Suppressor macrophage (primary cell): ENCODE measurements at regions not wholly inside any gene's neighbourhood (a gene's known extent, or its start where the extent isn't known, plus 50 kb on each side); places are given as distances from the start of the nearest gene placed in this dataset.
A peak's percentile ranks its signal among the peaks of the same experiment; 100 is the strongest.

Source experiments
- DNase-seq, 4 experiments: peaks; one replicate each; pipeline ENCODE4 v3.0.0-alpha.2; 2020 to 2022

- DNase-seq: no peak
Measured at GRCh38 chr12:114974333-114974732, 290.4 kb upstream of the TBX3 start.

GRCh38 chr12:114968727-114969126 is 284.8 kb upstream of the TBX3 start:
- DNase-seq: no peak

GRCh38 chr12:114967151-114967550 is 283.2 kb upstream of the TBX3 start:
- DNase-seq: no peak

GRCh38 chr12:114964841-114965240 is 280.9 kb upstream of the TBX3 start:
- DNase-seq: no peak

DNA sequence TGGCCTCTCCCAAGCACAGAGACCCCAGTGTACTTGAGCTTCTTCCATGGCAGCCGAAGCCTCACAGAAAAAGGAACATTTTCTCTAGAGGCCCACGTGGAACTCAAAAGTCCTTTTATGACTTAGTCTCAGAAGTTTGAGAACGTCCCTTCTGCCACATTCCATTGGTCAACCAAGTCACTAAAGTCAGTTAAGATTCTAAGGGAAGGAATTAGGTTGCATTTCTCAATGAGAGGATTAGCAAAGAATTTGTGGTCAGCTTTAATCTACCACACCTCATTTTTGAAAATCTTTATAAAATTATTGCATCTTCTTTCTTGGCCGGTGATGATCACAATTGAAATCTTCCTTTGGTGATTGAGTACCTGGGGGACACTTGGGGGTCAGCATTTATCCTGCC is 279.9 kb upstream of the TBX3 start:
- DNase-seq: no peak

DNA sequence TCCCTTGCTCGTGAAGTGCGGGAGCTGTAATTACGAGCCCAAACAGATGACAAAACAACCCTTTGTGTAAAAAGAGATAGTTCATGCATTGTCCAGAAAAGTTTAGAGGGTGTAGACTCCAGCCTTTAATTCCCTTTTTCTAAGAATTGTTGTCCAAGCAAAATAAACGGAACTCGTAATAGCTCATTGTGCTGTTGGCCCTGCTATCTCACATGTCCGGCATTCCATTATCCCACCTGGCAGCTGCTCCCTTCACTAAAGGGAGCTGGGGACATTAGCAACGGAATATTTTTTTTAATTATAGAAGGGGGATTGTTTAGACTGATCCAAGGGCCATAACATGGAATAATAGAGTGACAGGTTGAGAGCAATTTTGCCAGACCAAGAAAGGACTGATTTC is 277.5 kb upstream of the TBX3 start:
- DNase-seq: no peak

DNA sequence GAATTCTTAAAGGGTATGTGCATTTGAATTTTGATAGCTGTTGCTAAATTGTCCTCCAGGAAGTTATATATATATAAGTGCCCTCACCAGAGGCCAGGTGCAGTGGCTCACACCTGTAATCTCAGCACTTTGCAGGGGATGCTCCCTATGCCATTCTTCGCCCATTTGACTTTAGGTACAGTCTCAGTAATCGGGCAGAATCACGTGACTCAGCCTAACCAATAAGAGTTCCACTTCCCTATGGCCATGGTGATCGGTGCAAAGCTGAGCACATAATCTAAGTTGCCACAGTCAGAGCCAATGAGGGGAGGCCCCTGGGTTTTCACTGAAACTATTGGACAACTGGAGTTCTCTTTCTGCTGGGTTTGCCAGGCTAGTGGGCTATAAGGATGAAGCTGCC is 274.6 kb upstream of the TBX3 start:
- DNase-seq: no peak

DNA sequence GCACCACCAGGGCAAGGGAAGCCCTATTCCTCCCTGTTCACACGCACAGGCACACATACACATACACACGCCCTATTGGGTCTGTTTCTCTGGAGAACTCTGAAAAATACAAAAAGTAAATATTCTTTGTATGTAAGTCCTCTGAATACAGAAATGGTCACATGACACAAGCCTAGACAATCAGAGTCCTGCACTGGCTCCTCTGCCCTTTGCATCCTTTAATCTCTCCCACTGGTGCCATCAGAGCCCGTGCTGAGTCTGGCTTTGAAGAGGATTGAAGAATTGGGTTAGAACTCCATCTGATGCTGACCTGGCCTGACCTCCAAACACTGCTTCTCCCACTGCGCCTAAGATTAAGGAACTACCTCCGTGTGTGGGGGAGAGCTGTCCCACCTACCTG is 273.2 kb upstream of the TBX3 start:
- DNase-seq: no peak

- peak in 2 of 4 experiments; percentile 2 to 5 for DNase-seq
Measured at GRCh38 chr12:114955414-114956014, 271.5 kb upstream of the TBX3 start.

- DNase-seq: no peak
Measured at GRCh38 chr12:114954511-114955055, 270.6 kb upstream of the TBX3 start.

- DNase-seq: no peak
Measured at GRCh38 chr12:114952573-114953271, 268.7 kb upstream of the TBX3 start.

GRCh38 chr12:114949058-114949820 is 265.3 kb upstream of the TBX3 start:
- DNase-seq: no peak

DNA sequence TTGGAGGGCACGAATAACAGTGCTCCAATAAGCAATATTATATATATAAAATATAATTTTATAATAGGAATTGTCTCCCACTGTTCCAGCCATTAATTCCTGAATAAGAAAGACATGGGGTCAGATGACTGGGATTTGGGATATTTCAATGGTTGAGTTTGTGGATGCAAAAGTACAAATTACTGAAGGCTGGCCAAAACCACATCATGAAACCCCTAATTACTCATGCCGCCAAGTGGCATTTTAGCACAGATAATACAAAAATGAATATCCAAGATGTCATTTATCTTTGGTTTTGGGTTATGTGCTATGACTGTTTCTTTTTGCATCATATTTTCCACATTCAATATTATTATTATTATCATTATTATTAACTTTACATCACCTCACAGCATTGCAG is 261.4 kb upstream of the TBX3 start:
- DNase-seq: no peak

DNA sequence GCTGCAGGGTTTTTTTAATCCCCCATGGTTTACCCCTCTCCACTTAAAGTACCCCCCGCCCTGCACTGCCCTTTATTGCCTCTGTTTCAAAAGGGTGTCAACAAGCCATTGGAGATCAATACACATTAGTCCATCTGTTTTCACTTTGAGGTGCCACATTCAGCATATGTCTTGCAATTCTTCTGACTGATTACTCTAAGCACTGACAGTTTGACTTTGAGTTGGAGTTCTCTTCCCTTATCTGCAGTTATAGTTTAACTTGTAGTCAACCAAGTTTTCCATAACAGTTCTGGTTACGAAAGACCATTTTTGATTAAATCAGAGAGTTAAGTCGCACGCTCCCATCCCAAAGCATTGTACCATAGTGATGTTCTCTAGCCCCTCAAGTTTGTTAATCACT is 260.8 kb upstream of the TBX3 start:
- DNase-seq: no peak

GRCh38 chr12:114943601-114944000 is 259.6 kb upstream of the TBX3 start:
- no peak for DNase-seq

DNA sequence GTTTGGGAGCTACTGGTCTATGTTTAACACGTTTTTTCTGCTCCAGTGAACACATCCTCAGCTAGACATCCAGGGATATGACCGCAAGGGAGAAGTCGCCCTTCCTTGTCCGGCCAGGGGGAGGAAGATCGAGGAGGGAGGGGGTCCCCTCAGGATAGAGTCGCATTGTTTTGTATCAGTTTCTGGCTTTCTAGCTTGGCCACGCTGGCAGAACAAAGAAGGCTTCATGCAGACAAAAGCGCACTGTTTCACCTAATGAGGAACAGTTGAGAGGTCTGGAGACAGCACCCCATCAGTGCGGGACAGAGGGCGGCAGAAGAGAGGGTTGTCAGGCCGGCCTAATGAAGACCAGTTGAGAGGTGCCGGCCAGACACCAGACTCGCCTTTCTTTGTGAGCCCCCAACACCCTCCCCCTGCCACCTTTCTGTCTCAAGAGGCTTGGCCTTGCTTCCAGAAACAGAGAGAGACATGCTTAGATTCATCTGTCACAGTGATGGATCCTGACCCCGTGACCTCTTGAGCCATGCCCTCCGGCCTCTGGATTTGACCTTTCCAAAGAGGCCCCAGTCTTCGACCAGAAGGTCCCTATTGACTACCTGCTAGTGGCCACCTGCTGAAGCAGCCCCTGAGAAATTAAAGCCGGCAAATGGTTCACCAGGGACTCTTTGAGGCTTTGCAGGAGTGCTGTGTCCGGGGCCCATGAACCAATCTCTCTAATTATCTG is 254.7 kb upstream of the TBX3 start:
- no peak for DNase-seq

DNA sequence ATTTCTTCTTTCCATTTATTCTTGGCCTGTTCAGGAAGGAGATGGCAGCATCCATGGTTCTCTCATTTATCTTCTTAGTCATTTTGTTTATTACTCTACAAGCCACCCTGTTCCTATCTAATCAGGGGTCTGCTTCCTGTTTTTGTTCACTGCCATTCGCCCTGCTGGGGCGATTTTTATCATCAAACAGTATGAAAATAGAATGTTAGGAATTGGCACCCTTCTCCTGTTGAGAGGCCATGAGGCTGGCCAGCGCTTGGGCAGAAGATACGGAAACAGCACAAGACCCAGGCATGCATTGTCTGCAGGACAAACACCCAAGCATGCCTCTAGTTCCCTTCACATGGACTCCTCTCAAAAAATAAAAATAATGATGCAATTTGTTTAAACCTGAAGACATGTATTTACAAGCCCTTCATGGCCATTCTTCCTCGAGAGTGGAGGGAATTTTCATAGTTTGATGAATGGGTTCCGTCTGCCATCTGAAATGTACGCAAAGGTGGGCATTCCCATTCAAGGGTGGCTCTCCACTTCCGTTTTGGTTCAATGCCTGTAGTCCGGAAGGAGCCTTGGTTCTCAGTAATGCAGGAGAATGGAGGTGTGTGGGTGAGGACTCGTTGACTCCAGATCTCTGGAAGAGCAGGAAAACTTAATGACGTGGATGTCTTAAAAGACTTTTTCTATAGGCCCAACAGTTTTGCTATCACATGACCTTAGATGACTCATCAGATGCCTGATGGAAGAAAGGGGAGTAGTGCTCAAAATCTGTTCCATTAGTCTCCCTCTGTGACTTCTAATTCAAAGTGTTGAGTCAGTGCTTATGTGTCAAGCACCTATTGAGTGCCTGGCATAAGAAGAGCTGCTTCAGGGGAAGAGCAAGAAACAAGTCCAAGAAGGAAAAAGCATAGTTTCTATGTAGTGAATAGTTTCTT is 252.4 kb upstream of the TBX3 start:
- no peak for DNase-seq

DNA sequence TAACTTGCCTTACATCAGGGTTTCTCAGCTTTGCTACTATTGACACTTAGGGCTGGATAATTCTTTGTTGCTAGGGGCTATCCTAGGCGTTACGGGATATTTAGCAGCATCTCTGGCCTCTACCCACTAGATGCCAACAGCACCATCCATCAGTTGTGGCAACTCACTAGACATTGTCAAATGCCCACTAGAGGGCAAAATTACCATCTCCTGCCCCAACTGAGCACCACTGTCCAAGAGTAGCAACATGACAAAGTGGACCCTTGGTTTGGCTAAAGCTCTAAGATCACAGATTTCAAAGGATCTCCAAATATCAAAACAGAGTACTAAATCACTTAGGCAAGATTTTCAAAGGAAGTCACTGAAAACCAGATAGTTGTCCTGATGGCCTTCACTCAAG is 251.7 kb upstream of the TBX3 start:
- no peak for DNase-seq

DNA sequence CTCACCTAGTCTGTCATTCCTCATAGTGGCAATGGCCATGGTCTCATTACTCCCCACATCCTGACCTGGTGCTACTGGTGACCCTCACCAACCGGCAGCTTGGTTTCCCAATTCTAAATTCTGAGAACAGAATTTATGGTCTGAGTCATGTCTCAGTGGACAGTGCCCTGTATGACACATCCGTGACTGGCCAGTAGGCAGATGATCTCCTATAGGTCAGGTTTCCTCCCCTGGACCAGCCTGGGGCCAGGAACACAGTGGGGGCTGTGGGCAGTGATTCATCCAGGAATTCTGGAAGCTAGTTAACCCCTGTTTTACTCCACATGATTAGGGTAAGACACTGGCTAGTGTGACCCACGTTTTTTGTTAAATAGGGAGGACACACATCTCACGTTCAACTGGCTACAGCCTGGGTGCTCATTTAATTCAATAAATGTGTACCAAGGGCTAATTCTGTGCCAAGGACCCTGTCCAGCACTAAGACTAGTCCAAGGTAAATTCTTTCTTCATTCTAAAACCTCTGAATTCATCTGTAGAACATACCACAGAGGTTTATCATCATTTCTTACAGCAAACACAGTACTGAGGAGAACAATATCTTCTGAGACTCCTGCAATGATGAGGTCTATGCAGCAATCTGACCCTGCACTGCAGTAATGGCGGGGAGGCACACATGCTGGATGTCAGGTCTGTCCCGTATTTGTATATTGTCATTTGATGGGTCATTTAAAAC is 249.6 kb upstream of the TBX3 start:
- no peak for DNase-seq

DNA sequence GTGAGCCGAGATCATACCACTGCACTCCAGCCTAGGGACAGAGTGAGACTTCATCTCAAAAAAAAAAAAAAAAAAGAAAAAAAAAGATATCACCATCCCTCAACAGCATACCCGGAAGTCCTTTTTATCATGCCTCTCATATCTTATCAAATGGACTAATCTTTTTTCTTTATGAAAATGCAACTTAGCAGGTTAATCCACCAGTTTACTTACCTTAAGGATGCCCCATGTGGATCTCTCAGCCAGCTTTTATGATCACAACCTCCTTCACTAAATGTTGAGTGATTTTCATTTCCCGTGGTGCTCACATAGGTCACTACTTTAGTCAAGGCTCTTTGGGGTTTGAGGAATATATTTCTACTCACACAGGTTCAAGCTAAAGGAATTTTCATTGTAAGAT is 248.8 kb upstream of the TBX3 start:
- DNase-seq: no peak

DNA sequence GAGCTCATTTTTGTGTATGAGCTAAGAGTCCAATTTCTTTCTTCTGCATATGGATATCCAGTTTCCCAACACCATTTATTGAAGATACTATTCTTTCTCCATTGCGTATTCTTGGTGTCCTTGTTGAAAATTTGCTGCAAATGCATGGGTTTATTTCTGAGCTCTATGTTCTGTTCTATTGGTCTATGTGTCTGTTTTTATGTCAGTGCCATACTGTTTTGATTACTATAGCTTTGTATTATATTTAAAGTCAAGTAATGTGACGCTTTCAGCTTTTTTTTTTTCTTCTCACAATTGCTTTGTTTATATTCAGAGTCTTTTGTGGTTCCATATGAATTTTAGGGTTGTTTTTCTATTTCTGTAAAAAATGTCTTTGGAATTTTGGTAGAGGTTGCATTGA is 247.1 kb upstream of the TBX3 start:
- no peak for DNase-seq
